HuH-7.5 (cell line): ENCODE measurements at regions not wholly inside any gene's neighbourhood (a gene's known extent, or its start where the extent isn't known, plus 50 kb on each side); places are given as distances from the start of the nearest gene placed in this dataset.
"Not testable (repeated sequence)": the region's sequence is repeated elsewhere in the genome, so short reads cannot be mapped to it uniquely, and the experiment has no call there.

ENCODE experiments used
- DNase-seq: peaks from one replicate; pipeline ENCODE4 v3.0.0; 2011; ENCODE audit warnings: low spot score

- no peak for DNase-seq
Observed at GRCh38 chr12:127043731-127044130, 1223.2 kb upstream of the TMEM132C start.

- DNase-seq = no peak
Observed at GRCh38 chr12:127044836-127045235, 1222.1 kb upstream of the TMEM132C start.

GRCh38 chr12:127046467-127046866 is 1220.5 kb upstream of the TMEM132C start:
- DNase-seq = no peak

- DNase-seq = no peak
Observed at GRCh38 chr12:127048057-127048456, 1218.9 kb upstream of the TMEM132C start.

- not testable (repeated sequence) for DNase-seq
Observed at GRCh38 chr12:127048525-127048924, 1218.4 kb upstream of the TMEM132C start.

- no peak for DNase-seq
Observed at GRCh38 chr12:127051139-127051538, 1215.8 kb upstream of the TMEM132C start.

GRCh38 chr12:127052511-127053232 is 1214.3 kb upstream of the TMEM132C start:
- no peak for DNase-seq

- no peak for DNase-seq
Observed at GRCh38 chr12:127054531-127054930, 1212.4 kb upstream of the TMEM132C start.

GRCh38 chr12:127060310-127060847 is 1206.6 kb upstream of the TMEM132C start:
- peak; percentile 20 for DNase-seq

GRCh38 chr12:127060933-127061332 is 1206.0 kb upstream of the TMEM132C start:
- DNase-seq = no peak

GRCh38 chr12:127063339-127064072 is 1203.5 kb upstream of the TMEM132C start:
- DNase-seq = no peak

- no peak for DNase-seq
Observed at GRCh38 chr12:127064207-127064606, 1202.8 kb upstream of the TMEM132C start.

GRCh38 chr12:127065595-127065994 is 1201.4 kb upstream of the TMEM132C start:
- no peak for DNase-seq

GRCh38 chr12:127070515-127071157 is 1196.3 kb upstream of the TMEM132C start:
- DNase-seq = no peak

GRCh38 chr12:127074161-127074560 is 1192.8 kb upstream of the TMEM132C start:
- DNase-seq = no peak

GRCh38 chr12:127075981-127076380 is 1191.0 kb upstream of the TMEM132C start:
- no peak for DNase-seq

- DNase-seq = no peak
Observed at GRCh38 chr12:127077262-127078045, 1189.5 kb upstream of the TMEM132C start.

- DNase-seq = no peak
Observed at GRCh38 chr12:127078577-127079350, 1188.2 kb upstream of the TMEM132C start.

GRCh38 chr12:127079636-127080035 is 1187.3 kb upstream of the TMEM132C start:
- no peak for DNase-seq

- no peak for DNase-seq
Observed at GRCh38 chr12:127081058-127081457, 1185.9 kb upstream of the TMEM132C start.
